Activated naive CD8-positive, alpha-beta T cell treated with anti-CD3 and anti-CD28 coated beads, Interleukin-2, amount 50 U/mL, for 16 hours (primary cell): ENCODE measurements at regions not wholly inside any gene's neighbourhood (a gene's known extent, or its start where the extent isn't known, plus 50 kb on each side); places are given as distances from the start of the nearest gene placed in this dataset.
"Not testable (repeated sequence)": the region's sequence is repeated elsewhere in the genome, so short reads cannot be mapped to it uniquely, and the experiment has no call there.

Experiments used
- DNase-seq: peaks from one replicate; pipeline ENCODE4 v3.0.0-alpha.2; 2020; ENCODE audit warnings: low read depth, low spot score

DNA sequence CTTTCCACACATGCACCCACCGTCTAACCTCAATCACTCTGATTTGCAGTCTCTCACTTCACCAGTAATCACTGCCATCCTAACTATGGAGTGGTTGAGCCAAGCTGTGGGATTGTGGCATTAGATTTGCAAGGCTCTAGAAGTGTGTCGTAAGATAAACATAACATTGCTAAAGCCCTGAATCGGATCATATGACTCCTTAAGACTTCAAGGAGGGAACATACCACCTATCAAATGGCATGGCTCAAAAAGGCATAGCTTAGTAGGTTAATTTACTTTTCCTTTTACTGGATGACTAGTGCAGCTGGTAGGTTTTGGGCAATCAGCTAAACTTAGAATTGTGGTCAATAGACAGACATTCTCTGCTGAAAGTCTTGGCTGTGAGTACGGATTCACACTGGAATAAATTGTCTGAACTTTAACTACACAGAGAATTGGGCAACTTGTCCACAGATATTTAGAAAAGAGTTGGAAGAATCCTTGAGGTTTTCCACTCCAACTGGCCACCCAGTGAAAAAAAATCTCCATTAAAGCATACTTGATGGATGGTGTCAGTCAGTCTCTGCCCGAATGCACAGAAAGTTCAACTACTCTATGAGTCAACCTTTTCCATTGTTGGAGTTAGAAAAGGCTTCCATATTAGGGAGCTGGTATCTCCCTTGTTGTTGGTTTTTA is 476.7 kb upstream of the CBLB start:
- no peak for DNase-seq

DNA sequence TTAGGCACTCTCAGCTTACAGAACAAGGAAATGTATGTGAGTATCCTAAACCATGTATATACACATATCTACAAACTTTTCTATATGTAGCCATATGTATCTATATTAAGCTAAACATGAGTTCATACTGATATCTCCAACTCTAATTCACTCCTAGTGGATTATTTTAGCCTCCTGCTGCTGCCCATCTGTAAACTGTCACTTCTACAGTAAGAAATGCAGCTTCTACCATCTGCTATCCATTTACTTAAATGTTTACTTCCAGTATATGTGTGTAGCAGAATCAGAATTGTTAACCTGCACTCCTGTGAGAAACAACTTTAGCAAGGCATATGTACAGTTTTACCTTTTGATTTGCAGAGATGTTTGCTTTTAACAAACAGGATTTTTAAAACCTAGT is 478.5 kb upstream of the CBLB start:
- no peak for DNase-seq

DNA sequence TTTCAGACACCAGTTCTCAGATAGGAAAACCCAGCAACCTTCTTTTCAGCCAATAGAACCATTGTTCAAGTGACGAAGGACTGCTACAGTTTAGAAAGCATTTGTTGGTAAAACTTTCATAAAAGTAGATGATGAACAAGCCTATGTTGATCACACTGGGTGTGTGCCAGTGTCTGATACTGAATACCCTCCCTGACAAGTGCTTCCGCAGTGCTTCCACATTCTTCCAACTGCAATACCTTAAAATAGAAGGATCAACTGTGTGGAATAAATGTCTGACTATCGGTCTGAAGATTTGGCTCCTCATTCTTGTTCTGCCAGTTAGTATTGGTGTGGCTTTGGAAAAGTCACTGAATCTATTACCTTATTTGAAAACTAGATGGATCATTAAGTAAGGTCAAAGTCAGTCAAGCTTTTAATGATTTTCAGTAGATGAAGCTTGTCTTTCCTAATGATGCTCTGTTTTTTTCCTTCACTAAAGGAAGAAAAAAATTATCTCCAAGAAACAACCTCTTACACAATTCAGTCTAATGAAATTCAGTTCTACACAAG is 479.4 kb upstream of the CBLB start:
- DNase-seq, result no peak

DNA sequence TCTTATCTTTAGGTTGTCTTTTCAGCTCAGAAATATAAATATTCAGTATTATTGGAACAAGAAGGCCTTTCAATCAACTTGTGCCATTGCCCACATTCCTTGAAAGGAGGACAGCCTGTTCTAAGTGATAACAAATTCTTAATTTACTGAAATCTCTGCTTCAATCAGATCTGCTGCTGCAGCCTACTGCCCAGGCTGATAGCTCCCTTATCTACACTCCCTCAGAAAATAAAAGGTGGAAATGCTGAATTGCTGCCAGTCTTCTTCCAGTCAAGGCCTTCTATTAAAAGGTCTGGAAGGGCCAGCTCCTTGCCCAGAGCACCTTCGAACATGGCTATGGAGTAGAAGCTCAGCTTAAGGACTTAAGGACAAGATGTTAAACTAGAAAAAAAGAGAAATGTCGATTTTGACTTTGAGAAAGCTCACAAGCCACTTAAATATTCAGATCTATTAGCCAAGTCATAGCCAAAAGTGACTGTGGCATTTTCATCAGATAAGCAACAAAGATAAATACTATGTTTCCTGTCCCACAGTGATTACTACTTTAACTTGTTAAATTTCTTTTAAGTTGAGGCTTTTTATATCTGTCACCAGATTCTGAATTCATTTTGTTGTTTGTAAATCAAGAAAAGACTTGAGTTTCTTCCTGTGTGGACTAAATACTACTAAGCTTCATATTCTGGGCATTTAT is 480.5 kb upstream of the CBLB start:
- DNase-seq, result no peak

DNA sequence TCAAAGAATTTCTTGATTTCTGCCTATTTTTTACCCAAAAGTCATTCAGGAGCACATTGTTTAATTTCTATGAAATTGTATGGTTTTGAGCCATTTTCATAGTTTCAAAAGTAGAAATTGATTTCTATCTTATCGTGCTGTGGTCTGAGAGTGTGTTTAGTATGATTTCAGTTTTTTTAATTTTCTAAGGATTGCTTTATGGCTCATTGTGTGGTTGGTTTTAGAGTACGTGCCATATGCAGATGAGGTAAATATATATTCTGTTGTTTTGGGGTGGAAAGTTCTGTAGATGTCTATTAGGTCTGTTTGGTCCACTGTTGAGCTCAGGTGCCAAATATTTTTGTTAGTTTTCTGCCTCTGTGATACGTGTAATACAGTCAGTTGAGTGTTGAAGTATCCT is 487.1 kb upstream of the CBLB start:
- DNase-seq, result no peak

DNA sequence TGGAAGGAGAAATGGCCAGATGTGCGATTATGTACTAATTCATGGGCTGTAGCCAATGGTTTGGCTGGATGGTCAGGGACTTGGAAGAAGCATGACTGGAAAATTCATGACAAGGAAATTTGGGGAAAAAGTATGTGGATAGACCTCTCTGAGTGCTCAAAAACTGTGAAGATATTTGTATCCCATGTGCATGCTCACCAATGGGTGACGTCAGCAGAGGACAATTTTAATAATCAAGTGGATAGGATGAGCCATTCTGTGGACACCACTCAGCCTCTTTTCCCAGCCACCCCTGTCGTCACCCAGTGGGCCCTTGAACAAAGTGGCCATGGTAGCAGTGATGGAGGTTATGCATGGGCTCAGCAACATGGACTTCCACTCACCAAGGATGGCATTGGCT is 490.9 kb upstream of the CBLB start:
- DNase-seq, result no peak

DNA sequence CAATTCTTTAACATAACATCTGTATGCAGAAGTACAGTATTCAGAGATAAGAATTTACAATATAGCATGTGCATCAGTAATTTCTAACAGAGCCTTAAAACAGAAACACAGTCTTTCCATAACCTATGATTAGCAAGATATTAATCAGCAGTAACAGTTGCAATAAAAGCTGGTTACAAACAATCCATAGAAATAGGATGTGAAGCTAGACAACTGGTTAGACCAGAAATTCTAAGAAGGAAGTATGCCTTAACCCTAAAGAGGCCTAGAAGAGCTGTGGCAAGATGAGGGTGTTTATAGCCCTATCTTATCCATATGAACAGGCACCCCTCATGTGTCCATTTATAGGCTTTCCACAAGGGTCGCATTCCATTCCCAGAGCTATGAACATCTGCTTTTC is 492.1 kb upstream of the CBLB start:
- not testable (repeated sequence) for DNase-seq

DNA sequence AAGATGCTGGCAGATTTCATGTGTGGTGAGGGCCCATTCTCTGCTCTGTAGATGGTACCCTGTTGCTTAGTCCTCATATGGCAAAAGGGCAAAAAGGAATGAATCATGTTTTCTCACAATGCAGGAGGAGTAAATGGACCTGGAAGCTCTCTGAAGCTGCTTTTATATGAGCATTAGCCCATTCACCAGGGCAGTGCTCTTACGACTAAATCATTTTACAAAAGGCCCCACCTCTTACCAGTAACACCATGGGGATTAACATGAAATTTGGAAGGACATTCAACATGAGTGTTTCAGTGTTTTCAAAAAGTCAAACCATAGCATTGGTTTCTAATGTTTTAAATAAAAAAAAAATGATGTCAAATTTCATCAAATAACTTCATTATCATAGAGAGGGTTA is 495.7 kb upstream of the CBLB start:
- no peak for DNase-seq

DNA sequence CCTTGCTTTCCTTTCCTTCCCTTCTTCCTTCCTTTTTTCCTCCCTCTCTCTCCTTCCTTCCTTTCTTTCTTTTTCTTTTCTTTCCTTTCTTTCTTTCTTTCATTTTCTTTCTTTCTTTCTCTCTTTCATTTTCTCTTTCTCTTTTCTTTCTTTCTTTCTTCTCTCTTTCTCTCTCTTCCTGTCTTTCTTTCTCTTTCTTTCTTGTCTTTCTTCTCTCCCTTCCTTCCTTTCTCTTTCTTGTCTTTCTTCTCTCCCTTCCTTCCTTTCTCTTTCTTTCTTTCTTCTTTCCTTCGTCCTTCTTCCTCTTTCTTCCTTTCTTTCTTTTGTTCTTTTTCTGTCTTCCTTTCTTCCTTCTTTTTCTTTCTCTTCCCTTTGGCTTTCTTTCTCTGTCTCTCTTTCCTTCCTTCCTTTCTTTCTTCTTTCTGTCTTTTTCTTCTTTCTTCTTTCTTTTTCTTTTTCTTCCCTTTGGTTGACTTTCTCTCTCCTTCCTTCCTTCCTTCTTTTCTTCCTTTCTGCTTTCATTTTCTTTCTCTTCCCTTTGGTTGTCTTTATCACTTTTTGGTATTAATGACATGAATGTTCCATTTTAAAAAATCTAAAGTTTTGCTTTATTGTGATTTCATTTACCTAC is 496.4 kb upstream of the CBLB start:
- DNase-seq, result no peak

DNA sequence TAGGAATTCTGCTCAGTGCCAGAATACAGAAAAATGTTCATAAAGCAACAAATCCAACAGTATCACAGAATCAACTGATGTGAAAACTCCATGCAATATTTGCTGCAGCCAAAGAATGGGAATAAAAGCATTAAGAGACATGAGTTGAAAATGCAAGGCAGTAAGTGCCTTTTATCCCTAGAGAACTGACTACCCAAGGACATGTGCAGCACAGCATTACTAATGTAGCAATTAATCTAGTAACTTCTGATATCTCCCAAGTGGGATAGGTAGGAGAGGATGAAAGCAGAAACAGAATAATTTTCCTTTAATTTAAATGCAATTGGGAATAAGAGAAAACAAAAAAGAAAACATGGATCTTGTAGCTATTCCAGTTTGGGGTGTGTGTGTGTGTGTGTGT is 497.5 kb upstream of the CBLB start:
- no peak for DNase-seq

DNA sequence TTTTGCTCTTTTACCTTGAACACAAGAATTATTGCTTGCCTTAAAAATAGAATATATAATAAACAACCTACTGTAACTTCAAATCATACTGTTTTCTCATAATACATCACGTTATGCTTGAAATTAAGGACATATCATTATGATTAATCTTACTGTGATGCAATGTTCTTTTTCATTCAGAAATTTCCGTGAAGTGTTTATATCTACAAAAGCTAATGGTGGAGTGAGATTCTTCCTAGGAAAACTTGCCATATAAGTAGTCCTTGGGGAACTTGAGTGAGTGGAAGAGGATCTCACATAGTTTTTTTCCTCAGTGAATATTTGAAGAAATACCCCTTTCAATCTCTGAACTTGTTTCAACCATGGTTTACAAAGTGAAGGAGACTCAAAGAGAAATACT is 498.7 kb upstream of the CBLB start:
- no peak for DNase-seq

DNA sequence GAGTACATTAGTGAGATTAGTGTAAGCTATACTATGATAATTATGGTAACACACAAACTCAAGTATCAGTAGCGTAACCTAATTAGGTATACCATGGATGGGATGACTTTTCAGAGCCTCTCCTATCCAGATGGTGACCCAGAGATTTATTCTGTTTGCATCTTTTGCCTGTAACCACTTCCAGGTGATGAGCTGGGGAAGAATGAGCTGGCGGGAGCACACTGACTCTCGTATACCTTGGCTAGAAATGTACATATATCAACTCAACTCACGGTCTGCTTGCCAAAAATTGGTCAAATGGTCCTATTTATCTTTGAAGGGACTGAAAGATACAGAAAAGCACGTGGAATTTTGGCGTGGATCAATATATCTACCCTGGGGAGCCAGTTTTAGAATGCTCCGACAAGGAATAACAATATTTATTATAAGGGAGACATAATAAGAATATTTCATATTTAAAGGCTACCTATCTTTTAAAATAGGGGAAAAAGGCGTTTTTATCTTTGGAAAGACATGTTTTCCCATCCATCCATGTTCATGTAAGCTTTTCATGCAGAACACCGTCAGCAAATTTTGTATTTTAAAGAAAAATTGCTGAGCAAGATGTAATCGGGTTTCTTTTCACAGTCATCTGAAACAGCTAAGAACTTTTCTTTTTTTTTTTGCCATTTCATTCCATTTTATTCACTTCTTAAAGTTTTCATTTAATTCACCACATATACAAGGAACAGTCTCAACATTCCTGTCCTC is 502.6 kb upstream of the CBLB start:
- DNase-seq, result no peak

DNA sequence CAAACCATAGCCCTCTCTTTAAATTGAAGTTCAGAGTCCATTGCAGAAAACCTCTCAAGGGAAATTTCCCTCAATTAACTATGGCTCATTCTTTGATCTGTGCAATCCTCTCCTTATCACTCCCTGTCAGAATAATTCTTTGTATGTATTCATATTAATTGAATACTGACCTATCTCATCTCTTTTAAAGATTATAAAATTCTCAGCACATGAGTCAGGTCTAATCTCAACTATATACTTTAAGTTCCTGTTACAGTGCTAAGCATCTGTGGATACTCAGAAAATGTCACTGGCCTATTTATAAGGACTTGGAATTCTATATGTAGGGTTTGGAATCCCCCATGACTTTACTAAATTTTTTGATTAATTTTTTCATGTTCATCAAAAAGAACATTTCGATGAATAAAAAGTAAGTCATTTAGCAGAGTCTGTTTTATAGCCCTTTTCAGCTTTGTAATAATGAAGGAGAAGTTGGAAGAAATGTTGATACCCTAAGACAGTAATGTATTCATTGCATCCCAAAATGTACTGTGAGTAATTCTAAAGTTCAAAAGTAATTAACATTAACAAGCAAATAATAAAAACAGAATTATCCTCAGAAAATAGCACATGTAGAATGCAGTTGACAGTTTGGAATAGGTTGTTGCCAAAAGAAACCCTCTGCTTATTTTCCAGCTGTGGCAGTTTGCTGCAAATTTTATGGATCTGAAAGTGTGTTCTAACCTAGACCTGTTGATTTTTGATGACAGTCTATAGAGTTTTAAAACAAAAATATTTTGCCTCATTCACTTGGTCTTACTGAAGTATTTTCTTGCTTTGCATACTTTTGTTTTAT is 503.4 kb upstream of the CBLB start:
- no peak for DNase-seq

DNA sequence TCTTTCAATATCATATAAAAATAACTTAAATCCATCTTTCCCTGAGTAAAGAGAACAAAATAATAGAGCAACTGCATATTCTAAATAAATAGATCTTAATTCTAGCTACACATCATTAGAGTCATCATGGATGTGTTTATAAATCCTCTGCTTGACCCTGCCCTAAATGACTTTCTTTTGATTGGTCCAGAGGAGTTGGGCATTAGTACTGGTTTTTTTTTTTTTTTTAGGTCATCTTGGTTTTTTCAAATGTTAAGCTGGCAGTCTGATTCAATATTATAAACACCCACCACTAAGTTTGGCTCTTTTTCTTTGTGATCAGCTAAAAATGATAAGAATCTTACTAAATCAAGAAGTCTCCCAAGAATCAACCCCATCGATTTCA is 504.0 kb upstream of the CBLB start:
- no peak for DNase-seq

DNA sequence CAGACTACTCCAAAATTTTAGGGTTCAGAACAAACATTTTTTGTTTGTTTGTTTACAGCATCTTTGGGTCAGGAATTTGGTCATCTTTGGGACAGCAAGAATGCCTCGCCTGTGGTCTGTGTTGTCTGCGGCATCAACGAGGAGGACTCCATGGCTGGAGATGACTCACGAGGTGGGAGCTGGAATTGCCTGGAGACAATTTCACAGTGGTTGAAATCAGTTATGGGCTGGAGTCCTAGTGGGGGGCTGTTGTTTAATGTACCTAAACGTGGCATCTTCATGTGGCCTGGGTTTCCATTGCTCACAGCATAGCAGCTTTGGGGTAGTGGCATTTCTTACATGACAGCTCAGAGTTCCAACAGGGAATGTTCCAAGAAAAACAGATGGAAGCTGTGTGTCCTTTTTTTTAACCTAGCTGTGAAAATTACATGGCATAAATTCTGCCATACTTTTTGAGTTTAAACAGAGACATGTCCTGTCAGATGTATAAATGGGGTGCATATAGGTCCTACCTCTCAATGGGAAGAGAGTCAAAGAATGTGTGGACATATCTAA is 507.3 kb upstream of the CBLB start:
- DNase-seq, result no peak

DNA sequence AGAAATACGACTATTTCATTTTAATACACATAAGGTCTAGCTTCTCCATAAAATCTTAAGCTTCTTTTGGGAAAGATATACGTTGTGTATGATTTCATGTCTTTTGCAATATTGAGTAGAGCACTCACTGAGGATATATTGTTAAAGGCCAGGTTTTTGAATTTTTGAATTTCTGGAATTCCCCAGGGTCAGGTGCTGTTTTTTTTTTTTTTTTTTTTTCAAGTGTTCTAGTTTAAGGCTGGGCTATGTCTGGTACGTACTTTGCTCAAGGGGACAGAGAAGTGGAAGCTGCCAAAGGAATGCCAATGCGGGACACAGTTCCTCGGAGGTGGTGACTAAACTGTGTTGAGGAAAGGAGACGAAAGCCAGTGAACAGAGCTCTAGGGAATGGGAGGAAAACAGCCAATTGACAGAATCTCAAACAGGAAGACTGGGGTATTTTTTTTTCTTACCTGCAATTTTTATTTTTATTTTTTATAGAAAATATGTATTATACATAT is 510.5 kb upstream of the CBLB start:
- no peak for DNase-seq

DNA sequence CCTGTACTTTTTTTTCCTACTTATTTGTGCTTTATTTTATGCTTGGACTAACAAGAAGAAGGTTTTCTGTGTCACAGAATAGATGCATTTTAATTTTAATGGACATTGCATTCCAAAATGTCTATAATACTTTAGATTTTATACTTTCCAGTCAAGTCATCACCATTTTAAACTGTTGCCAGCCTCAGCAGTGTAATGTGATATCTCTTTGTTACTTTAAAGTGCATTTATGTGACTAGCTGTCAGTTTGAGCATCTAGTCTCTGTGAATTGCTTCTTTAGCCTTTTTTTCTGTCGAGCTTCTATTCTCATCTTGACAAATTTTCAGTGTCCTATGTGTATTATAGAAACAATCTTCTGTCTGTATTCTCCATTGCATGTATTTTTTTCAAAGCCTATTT is 511.4 kb upstream of the CBLB start:
- no peak for DNase-seq

DNA sequence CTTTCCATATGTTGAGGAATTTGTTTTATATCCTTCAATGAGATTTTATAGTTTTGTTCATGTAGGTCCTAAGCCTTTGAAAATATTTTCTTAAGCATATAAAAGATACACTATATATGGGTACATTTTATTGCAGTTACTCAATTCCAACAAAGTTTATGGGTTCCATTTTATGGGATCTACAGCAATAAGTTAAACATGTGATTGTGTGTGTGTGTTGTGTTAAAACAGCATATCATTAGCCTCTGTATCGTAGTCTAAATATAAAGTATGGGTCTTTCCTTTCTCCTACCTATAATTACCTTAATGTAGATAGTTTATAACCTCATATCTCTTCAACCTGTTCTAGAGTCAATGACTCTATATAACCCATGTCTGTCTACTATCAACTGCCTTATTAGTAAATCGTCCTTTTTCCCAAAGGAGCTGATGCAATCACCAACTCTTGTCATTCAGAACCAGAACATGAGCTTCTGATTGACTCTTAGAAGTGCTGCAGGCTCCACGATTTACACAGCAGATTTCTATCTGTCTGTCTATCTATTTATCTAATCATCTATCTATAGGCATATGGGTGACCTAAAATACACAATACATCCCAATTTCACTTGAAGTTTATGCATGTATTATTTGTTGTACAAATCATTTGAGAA is 512.6 kb upstream of the CBLB start:
- no peak for DNase-seq

DNA sequence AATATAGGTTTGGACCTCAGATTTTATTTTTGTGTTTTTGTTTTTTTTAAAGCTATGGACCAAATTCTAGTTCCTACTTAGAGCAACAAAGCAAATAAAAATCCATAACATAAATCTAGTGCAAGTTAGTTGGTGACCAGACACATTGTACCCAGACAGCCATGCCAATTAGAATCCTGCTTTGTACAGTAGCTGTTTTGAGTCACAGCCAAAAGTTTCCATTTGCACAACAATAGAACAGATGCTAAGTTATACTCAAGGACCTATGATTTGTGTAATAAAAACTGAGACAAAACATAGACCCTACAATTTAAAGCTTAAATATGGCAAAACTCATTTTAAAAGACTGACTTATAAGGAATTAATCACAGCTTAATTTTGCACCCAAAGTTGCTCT is 513.1 kb upstream of the CBLB start:
- no peak for DNase-seq

DNA sequence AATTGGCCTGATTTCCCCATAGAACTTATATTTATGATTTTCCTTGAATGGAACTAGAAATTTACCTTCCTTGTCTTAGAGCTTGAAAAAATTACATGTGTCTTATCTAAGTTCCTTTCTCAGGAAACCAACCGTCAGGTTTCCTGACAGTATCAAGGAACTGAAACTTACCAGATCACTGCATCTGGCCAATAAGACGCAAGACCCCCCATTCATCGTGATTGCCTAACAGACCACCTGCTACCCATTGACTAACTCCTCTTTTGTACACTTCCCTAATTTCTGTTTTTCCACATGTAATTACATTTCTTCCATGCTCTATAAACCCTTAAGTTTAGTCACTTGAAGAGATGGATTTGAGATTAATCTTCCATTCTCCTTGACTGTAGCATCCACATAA is 517.2 kb upstream of the CBLB start:
- no peak for DNase-seq
